ENCODE measurements at regions not wholly inside any gene's neighbourhood (a gene's known extent, or its start where the extent isn't known, plus 50 kb on each side); places are given as distances from the start of the nearest gene placed in this dataset.

DNA sequence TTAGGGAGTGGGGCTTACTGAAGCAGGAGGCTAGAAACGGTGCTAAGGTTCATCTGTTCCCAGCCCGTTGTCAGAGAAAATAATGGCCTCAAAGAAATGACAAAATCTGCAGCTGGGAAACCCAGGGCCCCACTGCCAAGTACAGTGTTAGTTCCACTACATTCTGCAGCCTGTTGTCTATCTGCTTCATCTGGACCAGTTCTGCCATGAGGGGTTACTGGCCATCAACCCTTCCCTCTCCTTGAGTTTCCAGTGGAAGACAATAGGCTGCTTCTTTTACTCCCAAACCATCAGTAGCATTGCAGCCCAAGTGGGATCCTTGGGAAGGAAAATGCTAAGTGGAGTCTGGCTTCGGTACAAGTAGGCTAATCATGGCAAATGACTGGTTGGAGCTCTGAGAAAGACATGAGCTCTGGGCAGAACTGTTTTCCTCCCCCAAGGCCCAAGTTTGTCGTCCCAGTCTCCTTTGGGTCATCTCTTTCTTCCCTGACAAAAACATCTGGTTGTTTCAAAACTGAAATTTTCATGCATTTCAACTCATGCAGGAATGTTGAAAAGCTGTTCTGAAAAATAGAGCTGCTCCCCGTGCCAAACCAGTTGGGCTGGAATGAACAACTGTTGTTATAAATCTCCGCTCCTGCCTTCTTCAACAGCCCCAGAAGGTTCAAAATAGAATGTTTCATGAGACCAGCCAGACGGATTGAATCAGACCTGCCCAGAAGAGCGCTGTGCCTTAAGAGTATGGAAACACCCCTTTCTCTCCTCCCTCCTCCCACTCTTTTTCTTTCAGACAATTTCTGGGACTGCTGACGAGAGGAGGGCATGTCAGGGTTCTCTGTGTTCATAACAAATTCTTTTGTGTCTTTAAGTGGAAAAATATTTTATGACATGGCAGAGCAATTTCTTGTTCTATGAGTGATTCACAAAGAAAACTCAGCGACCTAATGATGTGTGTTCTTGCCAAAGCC, 116.6 kb downstream of the RAB18 start:
- TF ChIP-seq, protein P1, sequence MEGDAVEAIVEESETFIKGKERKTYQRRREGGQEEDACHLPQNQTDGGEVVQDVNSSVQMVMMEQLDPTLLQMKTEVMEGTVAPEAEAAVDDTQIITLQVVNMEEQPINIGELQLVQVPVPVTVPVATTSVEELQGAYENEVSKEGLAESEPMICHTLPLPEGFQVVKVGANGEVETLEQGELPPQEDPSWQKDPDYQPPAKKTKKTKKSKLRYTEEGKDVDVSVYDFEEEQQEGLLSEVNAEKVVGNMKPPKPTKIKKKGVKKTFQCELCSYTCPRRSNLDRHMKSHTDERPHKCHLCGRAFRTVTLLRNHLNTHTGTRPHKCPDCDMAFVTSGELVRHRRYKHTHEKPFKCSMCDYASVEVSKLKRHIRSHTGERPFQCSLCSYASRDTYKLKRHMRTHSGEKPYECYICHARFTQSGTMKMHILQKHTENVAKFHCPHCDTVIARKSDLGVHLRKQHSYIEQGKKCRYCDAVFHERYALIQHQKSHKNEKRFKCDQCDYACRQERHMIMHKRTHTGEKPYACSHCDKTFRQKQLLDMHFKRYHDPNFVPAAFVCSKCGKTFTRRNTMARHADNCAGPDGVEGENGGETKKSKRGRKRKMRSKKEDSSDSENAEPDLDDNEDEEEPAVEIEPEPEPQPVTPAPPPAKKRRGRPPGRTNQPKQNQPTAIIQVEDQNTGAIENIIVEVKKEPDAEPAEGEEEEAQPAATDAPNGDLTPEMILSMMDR (conservative IDR thresholded peaks at IDR 0.05; ENCODE audit: low read length) = no peak
- H3K4me3 ChIP-seq (ENCODE audit: low read length) = no peak overlapping the region
- peak; percentile 100 for DNase-seq (ENCODE audit: low read depth)

- TF ChIP-seq, protein P1 (conservative IDR thresholded peaks at IDR 0.05; ENCODE audit: low read length) = no peak
- H3K4me3 ChIP-seq (ENCODE audit: low read length) = no peak overlapping the region
- peak; percentile 96 for DNase-seq (ENCODE audit: low read depth)
Observed at GRCh38 chr10:27621461-27621860, 117.4 kb downstream of the RAB18 start.

- no peak overlapping the region for H3K4me3 ChIP-seq (ENCODE audit: low read length)
- peak; percentile 56 for DNase-seq (ENCODE audit: low read depth)
- TF ChIP-seq, protein P1 (conservative IDR thresholded peaks at IDR 0.05; ENCODE audit: low read length) = no peak
Observed at GRCh38 chr10:27622596-27622995, 118.5 kb downstream of the RAB18 start.
